Loucy (cell line): ENCODE measurements at regions not wholly inside any gene's neighbourhood (a gene's known extent, or its start where the extent isn't known, plus 50 kb on each side); places are given as distances from the start of the nearest gene placed in this dataset.

Source experiments
- H2AFZ ChIP-seq: fragments of 200-600 bp; sonication (generic); 2 replicates; pipeline ENCODE4 v1.6.0; 2016; ENCODE audit warnings: antibody characterized with exemption, mild to moderate bottlenecking, low read length, moderate library complexity
- H3F3A ChIP-seq: fragments of 200-600 bp; 2 replicates; pipeline ENCODE4 v1.6.0; 2016; ENCODE audit warnings: antibody characterized with exemption, low read depth, mild to moderate bottlenecking
- H3K27me3 ChIP-seq: fragments of 200-600 bp; sonication (generic); 2 replicates; pipeline ENCODE4 v1.6.1; 2014; ENCODE audit warnings: low read length, mild to moderate bottlenecking; ENCODE audit not compliant: insufficient read depth, poor library complexity, severe bottlenecking
- H3K36me3 ChIP-seq: fragments of 200-600 bp; sonication (generic); 2 replicates; pipeline ENCODE4 v1.6.1; 2016; ENCODE audit warnings: low read length; ENCODE audit not compliant: insufficient read depth
- H3K4me1 ChIP-seq: fragments of 200-600 bp; sonication (generic); 2 replicates; pipeline ENCODE4 v1.5.1; 2014; ENCODE audit warnings: low read length, mild to moderate bottlenecking; ENCODE audit not compliant: insufficient read depth, poor library complexity, severe bottlenecking
- H3K4me2 ChIP-seq: fragments of 200-600 bp; sonication (generic); 2 replicates; pipeline ENCODE4 v1.6.0; 2014; ENCODE audit warnings: antibody characterized with exemption, low read length, low read depth, mild to moderate bottlenecking; ENCODE audit not compliant: poor library complexity, severe bottlenecking
- H3K4me3 ChIP-seq: fragments of 200-600 bp; sonication (generic); 2 replicates; pipeline ENCODE4 v1.5.1; 2014; ENCODE audit warnings: low read length, mild to moderate bottlenecking, mixed read lengths; ENCODE audit not compliant: poor library complexity, severe bottlenecking
- H3K79me2 ChIP-seq: fragments of 200-600 bp; sonication (generic); 2 replicates; pipeline ENCODE4 v1.6.1; 2014; ENCODE audit warnings: low read length; ENCODE audit not compliant: insufficient read depth
- H3K9ac ChIP-seq: fragments of 200-600 bp; sonication (generic); 2 replicates; pipeline ENCODE4 v1.6.0; 2014; ENCODE audit warnings: mild to moderate bottlenecking, low read depth, low read length, moderate library complexity; ENCODE audit not compliant: poor library complexity, severe bottlenecking
- H3K9me2 ChIP-seq: fragments of 200-600 bp; sonication (generic); replicated peaks from 2 replicates; pipeline ENCODE4 v1.6.1; 2016; ENCODE audit warnings: low read depth, low read length, mixed read lengths
- H3K9me3 ChIP-seq: fragments of 200-600 bp; sonication (generic); 2 replicates; pipeline ENCODE4 v1.6.1; 2014; ENCODE audit warnings: mild to moderate bottlenecking, antibody characterized with exemption, low read length, low read depth; ENCODE audit not compliant: insufficient read depth
- H4K20me1 ChIP-seq: fragments of 200-600 bp; sonication (generic); 2 replicates; pipeline ENCODE4 v1.6.0; 2014; ENCODE audit warnings: antibody characterized with exemption, low read length, mild to moderate bottlenecking; ENCODE audit not compliant: insufficient read depth, poor library complexity, severe bottlenecking
- EZH2phosphoT487 ChIP-seq: fragments of 200-600 bp; IDR thresholded peaks from 2 replicates; pipeline ENCODE4 v1.6.1; 2018; ENCODE audit warnings: antibody characterized with exemption, mild to moderate bottlenecking, moderate library complexity, borderline replicate concordance
- TF ChIP-seq, protein P1 (sequence below): fragments of 200-600 bp; sonication (generic); conservative IDR thresholded peaks from 2 replicates; pipeline ENCODE4 v1.5.1; 2014; ENCODE audit warnings: mild to moderate bottlenecking, antibody characterized with exemption, low read length

DNA sequence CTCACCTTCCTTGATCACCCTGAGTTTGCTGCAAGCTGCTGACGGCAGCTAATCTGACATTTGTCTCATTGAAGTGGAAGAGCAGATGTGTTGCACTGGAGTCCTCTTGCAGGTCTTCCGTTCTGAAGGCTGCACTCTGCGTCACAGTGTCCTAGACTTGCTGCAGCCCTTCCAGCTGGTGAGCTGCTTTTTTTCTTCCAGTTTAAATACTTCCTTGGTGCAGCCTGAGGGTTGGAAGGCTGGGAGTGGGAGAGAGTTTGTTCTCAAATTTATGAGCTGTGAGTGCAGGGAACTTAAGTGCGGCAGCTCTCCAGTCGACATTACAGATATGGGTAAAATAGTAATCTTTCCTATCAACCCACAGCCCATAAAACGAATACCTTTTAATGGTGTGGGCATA lies 303.6 kb upstream of the FAT1 start:
- Histone ChIP-seq H3K9me3 (peaks cover 5% of the 10 kb centered on the region; the same call in 1 of the 2 replicates), H3K79me2 (no peaks in the 10 kb centered on the region), H2AFZ (no peak overlapping the region), H3K9ac (no peak overlapping the region), H4K20me1 (no peaks in the 10 kb centered on the region), H3K4me3 (no peak overlapping the region), H3F3A (no peaks in the 10 kb centered on the region), H3K4me1 (no peaks in the 10 kb centered on the region), H3K36me3 (no peaks in the 10 kb centered on the region), H3K4me2 (no peak overlapping the region), H3K9me2 (no peaks in the 10 kb centered on the region), H3K27me3 (no peaks in the 10 kb centered on the region)
- no peak for TF ChIP-seq EZH2phosphoT487
- TF ChIP-seq, protein P1, sequence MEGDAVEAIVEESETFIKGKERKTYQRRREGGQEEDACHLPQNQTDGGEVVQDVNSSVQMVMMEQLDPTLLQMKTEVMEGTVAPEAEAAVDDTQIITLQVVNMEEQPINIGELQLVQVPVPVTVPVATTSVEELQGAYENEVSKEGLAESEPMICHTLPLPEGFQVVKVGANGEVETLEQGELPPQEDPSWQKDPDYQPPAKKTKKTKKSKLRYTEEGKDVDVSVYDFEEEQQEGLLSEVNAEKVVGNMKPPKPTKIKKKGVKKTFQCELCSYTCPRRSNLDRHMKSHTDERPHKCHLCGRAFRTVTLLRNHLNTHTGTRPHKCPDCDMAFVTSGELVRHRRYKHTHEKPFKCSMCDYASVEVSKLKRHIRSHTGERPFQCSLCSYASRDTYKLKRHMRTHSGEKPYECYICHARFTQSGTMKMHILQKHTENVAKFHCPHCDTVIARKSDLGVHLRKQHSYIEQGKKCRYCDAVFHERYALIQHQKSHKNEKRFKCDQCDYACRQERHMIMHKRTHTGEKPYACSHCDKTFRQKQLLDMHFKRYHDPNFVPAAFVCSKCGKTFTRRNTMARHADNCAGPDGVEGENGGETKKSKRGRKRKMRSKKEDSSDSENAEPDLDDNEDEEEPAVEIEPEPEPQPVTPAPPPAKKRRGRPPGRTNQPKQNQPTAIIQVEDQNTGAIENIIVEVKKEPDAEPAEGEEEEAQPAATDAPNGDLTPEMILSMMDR, result no peak

DNA sequence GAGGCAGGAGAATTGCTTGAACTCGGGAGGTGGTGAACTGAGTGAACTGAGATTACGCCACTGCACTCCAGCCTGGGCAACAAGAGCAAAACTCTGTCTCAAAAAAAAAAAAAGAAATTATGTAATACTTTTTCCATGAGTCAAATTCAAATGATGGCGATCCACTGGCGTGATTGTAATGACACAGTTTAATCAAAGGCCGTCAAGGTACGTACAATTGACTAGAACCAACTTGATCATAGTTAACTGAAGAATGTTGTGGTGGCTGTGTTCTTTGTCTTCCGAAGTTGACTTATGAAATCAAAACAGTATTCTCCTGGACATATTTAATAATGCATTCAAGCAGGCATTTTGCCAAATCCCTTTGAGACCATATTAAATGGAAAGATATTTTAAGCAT lies 318.6 kb upstream of the FAT1 start:
- TF ChIP-seq, protein P1, result no peak
- no peak for TF ChIP-seq EZH2phosphoT487

DNA sequence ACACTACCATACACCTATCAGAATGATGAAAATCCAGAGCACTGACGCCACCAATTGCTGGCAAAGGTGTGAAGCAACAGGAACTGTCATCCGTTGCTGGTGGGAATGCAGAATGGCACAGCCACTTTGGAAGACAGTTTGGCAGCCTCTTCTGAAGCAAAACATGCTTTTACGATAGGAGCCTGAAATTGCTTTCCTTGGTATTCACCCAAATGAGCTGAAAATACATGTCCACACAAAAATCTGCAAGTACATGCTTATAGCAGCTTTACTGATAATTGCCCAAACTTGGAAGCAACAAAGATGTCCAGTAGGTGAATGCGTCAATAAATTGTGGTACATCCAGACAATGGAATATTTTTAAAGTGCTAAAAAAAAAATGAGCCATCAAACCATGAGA lies 322.8 kb upstream of the FAT1 start:
- no peak overlapping the region for H3K4me3 ChIP-seq
- H3K36me3 ChIP-seq, result no peaks in the 10 kb centered on the region
- no peak overlapping the region for H2AFZ ChIP-seq
- H3K4me2 ChIP-seq, result no peak overlapping the region
- no peaks in the 10 kb centered on the region for H3K4me1 ChIP-seq
- TF ChIP-seq, protein P1, result no peak
- TF ChIP-seq EZH2phosphoT487, result no peak
- H3F3A ChIP-seq, result no peaks in the 10 kb centered on the region
- H3K9me3 ChIP-seq, result 0 out of 2 replicates have a peak, but pooled peaks cover under 1% of the 10 kb centered on the region
- H3K27me3 ChIP-seq, result no peaks in the 10 kb centered on the region
- H3K9ac ChIP-seq, result no peak overlapping the region
- no peaks in the 10 kb centered on the region for H3K9me2 ChIP-seq
- no peaks in the 10 kb centered on the region for H3K79me2 ChIP-seq
- H4K20me1 ChIP-seq, result no peaks in the 10 kb centered on the region

More for the DNA sequence above, 318.6 kb upstream of the FAT1 start:
- Histone ChIP-seq H3K36me3 (no peaks in the 10 kb centered on the region), H3F3A (no peaks in the 10 kb centered on the region), H3K9ac (no peak overlapping the region), H4K20me1 (no peaks in the 10 kb centered on the region), H3K27me3 (no peaks in the 10 kb centered on the region), H3K9me3 (0 out of 2 replicates have a peak, but pooled peaks cover 4% of the 10 kb centered on the region), H2AFZ (no peak overlapping the region), H3K79me2 (no peaks in the 10 kb centered on the region), H3K4me2 (no peak overlapping the region), H3K4me1 (no peaks in the 10 kb centered on the region), H3K4me3 (no peak overlapping the region), H3K9me2 (no peaks in the 10 kb centered on the region)
